RWPE1 (cell line): ENCODE measurements at regions not wholly inside any gene's neighbourhood (a gene's known extent, or its start where the extent isn't known, plus 50 kb on each side); places are given as distances from the start of the nearest gene placed in this dataset.
"Not testable (repeated sequence)": the region's sequence is repeated elsewhere in the genome, so short reads cannot be mapped to it uniquely, and the experiment has no call there.

ENCODE experiments used
- CTCF ChIA-PET: fragments of 350-600 bp; sonication (Branson Sonifier 250); formaldehyde crosslinking; extraction: SDS; loops from one replicate; lab custom pipeline; 2021; lab: Yijun Ruan, JAX
- POLR2A ChIA-PET: fragments of 400-600 bp; formaldehyde crosslinking; extraction: SDS; loops from one replicate; lab custom pipeline; 2020; ENCODE audit warnings: antibody characterized with exemption; ENCODE audit not compliant: low non-redundant PET; lab: Yijun Ruan, JAX
- DNase-seq: peaks from one replicate; pipeline ENCODE4 v3.0.0; 2012; ENCODE audit warnings: low spot score
- H3K27ac ChIP-seq: fragments of 450-650 bp; 2 replicates; pipeline ENCODE4 v1.5.1; 2017
- TF ChIP-seq, protein P1 (sequence below): fragments of 450-650 bp; conservative IDR thresholded peaks from 2 replicates; pipeline ENCODE4 v1.5.1; 2017; ENCODE audit warnings: low read depth, mild to moderate bottlenecking

GRCh38 chr5:2153802-2154201, 271.1 kb upstream of the IRX4 start:
- TF ChIP-seq, protein P1, sequence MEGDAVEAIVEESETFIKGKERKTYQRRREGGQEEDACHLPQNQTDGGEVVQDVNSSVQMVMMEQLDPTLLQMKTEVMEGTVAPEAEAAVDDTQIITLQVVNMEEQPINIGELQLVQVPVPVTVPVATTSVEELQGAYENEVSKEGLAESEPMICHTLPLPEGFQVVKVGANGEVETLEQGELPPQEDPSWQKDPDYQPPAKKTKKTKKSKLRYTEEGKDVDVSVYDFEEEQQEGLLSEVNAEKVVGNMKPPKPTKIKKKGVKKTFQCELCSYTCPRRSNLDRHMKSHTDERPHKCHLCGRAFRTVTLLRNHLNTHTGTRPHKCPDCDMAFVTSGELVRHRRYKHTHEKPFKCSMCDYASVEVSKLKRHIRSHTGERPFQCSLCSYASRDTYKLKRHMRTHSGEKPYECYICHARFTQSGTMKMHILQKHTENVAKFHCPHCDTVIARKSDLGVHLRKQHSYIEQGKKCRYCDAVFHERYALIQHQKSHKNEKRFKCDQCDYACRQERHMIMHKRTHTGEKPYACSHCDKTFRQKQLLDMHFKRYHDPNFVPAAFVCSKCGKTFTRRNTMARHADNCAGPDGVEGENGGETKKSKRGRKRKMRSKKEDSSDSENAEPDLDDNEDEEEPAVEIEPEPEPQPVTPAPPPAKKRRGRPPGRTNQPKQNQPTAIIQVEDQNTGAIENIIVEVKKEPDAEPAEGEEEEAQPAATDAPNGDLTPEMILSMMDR: no peak
- no peak overlapping the region for H3K27ac ChIP-seq
- ChIA-PET POLR2A (no interaction called here), CTCF (no interaction called here)
- no peak for DNase-seq

- H3K27ac ChIP-seq: no peak overlapping the region
- TF ChIP-seq, protein P1: no peak
- ChIA-PET POLR2A (no interaction called here), CTCF (no interaction called here)
- DNase-seq: no peak
Observed at GRCh38 chr5:2153350-2153749, 270.6 kb upstream of the IRX4 start.

DNA sequence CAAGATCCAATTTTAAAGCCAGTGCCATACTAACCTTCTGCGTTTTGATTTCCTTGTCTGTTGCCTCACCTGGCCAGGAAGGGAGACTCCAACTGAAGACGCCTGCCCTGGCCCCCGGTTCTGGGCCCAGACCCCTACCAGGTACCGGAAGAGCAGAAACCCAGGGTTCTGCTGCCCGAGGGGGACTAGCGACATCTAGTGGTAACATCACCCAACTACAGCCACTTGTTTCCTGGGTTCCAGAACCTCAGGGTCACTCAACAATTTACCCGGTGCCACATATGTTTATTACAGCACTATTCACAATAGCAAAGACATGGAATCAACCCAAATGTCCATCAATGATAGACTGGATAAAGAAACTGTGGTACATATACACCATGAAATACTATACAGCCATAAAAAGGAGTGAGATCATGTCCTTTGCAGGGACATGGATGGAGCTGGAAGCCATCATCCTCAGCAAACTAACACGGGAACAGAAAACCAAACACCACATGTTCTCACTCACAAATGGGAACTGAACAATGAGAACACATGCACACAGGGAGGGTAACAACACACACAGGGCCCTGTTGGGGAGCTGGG, 268.7 kb upstream of the IRX4 start:
- CTCF ChIA-PET: interaction anchor here (0.6 to 1.1 kb wide), 3 partner anchors 27 to 1409 kb away, joined by 3 to 4 read pairs (median 3); no protein-coding TSS in a partner anchor

GRCh38 chr5:2149195-2149539, 266.4 kb upstream of the IRX4 start:
- peak; percentile 81 for DNase-seq
- ChIA-PET CTCF (interaction anchor here (0.6 to 0.7 kb wide), 3 partner anchors 8 to 409 kb away, joined by 3 read pairs; no protein-coding TSS in a partner anchor), POLR2A (no interaction called here)
- H3K27ac ChIP-seq: no peak overlapping the region
- TF ChIP-seq, protein P1: no peak

More for the DNA sequence above, 268.7 kb upstream of the IRX4 start:
- H3K27ac ChIP-seq, POLR2A ChIA-PET: not testable (repeated sequence)
- TF ChIP-seq, protein P1: peak; percentile 96
- peak; percentile 69 for DNase-seq

GRCh38 chr5:2148312-2149194, 265.8 kb upstream of the IRX4 start:
- ChIA-PET CTCF (interaction anchor here (0.6 to 0.7 kb wide), 2 partner anchors 17 to 409 kb away, joined by 3 read pairs; no protein-coding TSS in a partner anchor), POLR2A (no interaction called here)
- no peak overlapping the region for H3K27ac ChIP-seq
- no peak for DNase-seq
- TF ChIP-seq, protein P1: no peak

DNA sequence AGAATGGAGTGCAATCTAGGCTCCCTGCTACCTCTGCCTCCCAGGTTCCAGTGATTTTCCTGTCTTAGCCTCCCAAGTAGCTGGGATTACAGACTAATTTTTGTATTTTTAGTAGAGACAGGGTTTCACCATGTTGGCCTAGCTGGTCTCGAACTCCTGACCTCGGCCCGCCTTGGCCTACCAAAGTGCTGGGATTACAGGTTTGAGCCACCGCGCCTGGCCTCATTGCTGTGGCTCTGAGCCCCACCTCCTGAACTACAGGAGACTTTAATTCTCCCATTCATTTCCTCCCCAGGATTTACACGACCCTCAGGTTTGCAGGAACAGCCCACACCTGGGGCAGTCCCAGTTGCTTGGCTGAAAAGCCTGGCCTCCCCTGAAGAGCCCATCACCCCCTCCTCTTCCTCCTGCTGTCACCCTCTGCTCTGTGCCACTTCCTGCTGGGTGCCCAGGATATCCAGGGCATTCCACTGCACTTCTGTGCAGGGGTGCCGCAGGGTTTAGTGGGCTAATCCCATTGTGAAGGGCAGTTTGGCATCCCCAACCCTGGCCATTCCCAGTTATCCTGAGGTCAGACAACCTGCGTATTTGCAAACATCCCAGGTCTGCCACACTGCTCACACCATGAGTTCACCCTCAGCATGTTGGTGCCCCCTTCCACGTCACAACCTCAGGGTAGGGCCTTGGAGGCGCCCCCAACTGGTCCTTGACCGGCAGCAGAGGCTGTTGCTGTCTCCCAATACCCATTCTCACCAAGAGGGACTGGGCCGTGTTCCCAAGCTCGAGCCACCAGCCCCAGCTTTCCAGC, 265.0 kb upstream of the IRX4 start:
- TF ChIP-seq, protein P1: no peak
- ChIA-PET CTCF (interaction anchor here (0.7 kb wide), 1 partner anchor 409 kb away, joined by 5 read pairs; no protein-coding TSS in a partner anchor), POLR2A (no interaction called here)
- no peak for DNase-seq
- H3K27ac ChIP-seq: no peak overlapping the region
